Naive thymus-derived CD8-positive, alpha-beta T cell (primary cell): ENCODE measurements at regions not wholly inside any gene's neighbourhood (a gene's known extent, or its start where the extent isn't known, plus 50 kb on each side); places are given as distances from the start of the nearest gene placed in this dataset.
"Not testable (repeated sequence)": the region's sequence is repeated elsewhere in the genome, so short reads cannot be mapped to it uniquely, and the experiment has no call there.

Experiments used
- ATAC-seq, 2 donors: fragments of 150-1000 bp; cut with Tn5 transposase in 1 of 2; sonication (Bioruptor Pico), chemical (Tn5 transposase) in 1 of 2; 1 replicate in 1 of 2; 2 replicates in 1 of 2; pipeline ENCODE4 v1.10.0; 2021; ENCODE audit warnings: mild to moderate bottlenecking in 2 of 2, moderate library complexity in 2 of 2
- POLR2A ChIA-PET: fragments of 350-600 bp; sonication (Branson Sonifier 250); formaldehyde crosslinking; loops from one replicate; lab custom pipeline; 2021; ENCODE audit warnings: antibody characterized with exemption; lab: Charles Lee
- DNase-seq, 10 donors: peaks; one replicate each; pipeline versions ENCODE4 v3.0.0 to v3.0.0-alpha.2; 2020 to 2022
- H3K27ac Mint-ChIP-seq, 10 donors: one replicate each; pipeline ENCODE4 v1.8.0; 2020 to 2022; ENCODE audit warnings: mild to moderate bottlenecking in 10 of 10, mixed read lengths in 10 of 10, moderate library complexity in 4 of 10, inconsistent platforms in 1 of 10
- H3K27me3 Mint-ChIP-seq, 5 donors: one replicate each; pipeline ENCODE4 v1.8.0; 2021 to 2022; ENCODE audit warnings: mixed read lengths in 5 of 5
- H3K36me3 Mint-ChIP-seq, 3 donors: one replicate each; pipeline ENCODE4 v1.8.0; 2020 to 2022; ENCODE audit warnings: mixed read lengths in 3 of 3, mild to moderate bottlenecking in 2 of 3, inconsistent platforms in 1 of 3
- H3K4me1 Mint-ChIP-seq, 4 donors: one replicate each; pipeline ENCODE4 v1.8.0; 2021 to 2022; ENCODE audit warnings: mixed read lengths in 4 of 4
- H3K4me3 Mint-ChIP-seq, 10 donors: one replicate each; pipeline ENCODE4 v1.8.0; 2020 to 2022; ENCODE audit warnings: mild to moderate bottlenecking in 10 of 10, mixed read lengths in 10 of 10, moderate library complexity in 6 of 10, inconsistent platforms in 1 of 10
- H3K9me3 Mint-ChIP-seq, 9 donors: one replicate each; pipeline ENCODE4 v1.8.0; 2020 to 2022; ENCODE audit warnings: mixed read lengths in 9 of 9, mild to moderate bottlenecking in 3 of 9, inconsistent platforms in 1 of 9, moderate library complexity in 1 of 9

GRCh38 chr4:160492181-160492580, 1389.3 kb downstream of the RAPGEF2 start:
- H3K27me3 Mint-ChIP-seq, result no peaks in the 10 kb centered on the region
- POLR2A ChIA-PET, result no interaction called here
- no peak overlapping the region for H3K4me3 Mint-ChIP-seq
- H3K27ac Mint-ChIP-seq, result no peak overlapping the region
- no peaks in the 10 kb centered on the region for H3K36me3 Mint-ChIP-seq
- H3K4me1 Mint-ChIP-seq, result no peaks in the 10 kb centered on the region
- peaks cover 7 to 39% (median 19%) of the 10 kb centered on the region in 9 donors for H3K9me3 Mint-ChIP-seq
- ATAC-seq (no peak), DNase-seq (no peak)

GRCh38 chr4:160493206-160493605, 1390.3 kb downstream of the RAPGEF2 start:
- no peak overlapping the region for H3K4me3 Mint-ChIP-seq
- no peak for DNase-seq
- no peaks in the 10 kb centered on the region for H3K4me1 Mint-ChIP-seq
- POLR2A ChIA-PET, result no interaction called here
- H3K36me3 Mint-ChIP-seq, result no peaks in the 10 kb centered on the region
- no peaks in the 10 kb centered on the region for H3K27me3 Mint-ChIP-seq
- no peak overlapping the region for H3K27ac Mint-ChIP-seq
- H3K9me3 Mint-ChIP-seq, result peaks cover 4 to 37% (median 19%) of the 10 kb centered on the region in 9 donors
- no peak for ATAC-seq

GRCh38 chr4:160495356-160495755, 1392.5 kb downstream of the RAPGEF2 start:
- Mint-ChIP-seq H3K36me3 (no peaks in the 10 kb centered on the region), H3K4me3 (no peak overlapping the region), H3K27me3 (no peaks in the 10 kb centered on the region), H3K4me1 (no peaks in the 10 kb centered on the region), H3K27ac (no peak overlapping the region), H3K9me3 (peaks cover 2 to 39% (median 17%) of the 10 kb centered on the region in 9 donors)
- ATAC-seq (no peak), DNase-seq (no peak)
- POLR2A ChIA-PET, result no interaction called here

GRCh38 chr4:160498211-160498610, 1395.3 kb downstream of the RAPGEF2 start:
- no peaks in the 10 kb centered on the region for H3K4me1 Mint-ChIP-seq
- POLR2A ChIA-PET, result no interaction called here
- H3K27ac Mint-ChIP-seq, result no peak overlapping the region
- H3K27me3 Mint-ChIP-seq, result no peaks in the 10 kb centered on the region
- no peaks in the 10 kb centered on the region for H3K36me3 Mint-ChIP-seq
- H3K4me3 Mint-ChIP-seq, result no peak overlapping the region
- ATAC-seq (no peak), DNase-seq (no peak)
- peaks cover 0 to 27% (median 13%) of the 10 kb centered on the region in 9 donors for H3K9me3 Mint-ChIP-seq

DNA sequence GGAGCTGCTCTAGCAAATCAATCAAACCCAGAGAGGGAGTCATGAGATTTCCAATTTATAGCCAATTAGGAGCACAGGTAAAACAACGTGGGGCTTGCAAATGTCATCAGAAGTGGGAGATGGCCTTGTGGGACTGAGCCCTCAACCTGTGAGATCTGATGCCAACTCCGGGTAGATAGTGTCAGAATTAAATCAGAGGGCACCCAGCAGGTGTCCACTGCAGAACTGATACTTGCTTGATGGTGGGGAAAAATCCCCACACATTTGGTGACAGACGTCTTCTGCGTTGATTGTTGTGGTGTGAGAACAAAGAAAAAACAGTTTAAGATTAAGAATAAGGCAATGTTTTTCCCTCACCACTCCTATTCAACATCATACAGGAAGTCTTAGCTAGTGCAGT, 1402.8 kb downstream of the RAPGEF2 start:
- Mint-ChIP-seq H3K27me3 (no peaks in the 10 kb centered on the region), H3K36me3 (no peaks in the 10 kb centered on the region), H3K4me3 (no peak overlapping the region), H3K4me1 (no peaks in the 10 kb centered on the region), H3K27ac (no peak overlapping the region), H3K9me3 (peaks cover 0 to 16% (median 5%) of the 10 kb centered on the region in 9 donors)
- POLR2A ChIA-PET, result no interaction called here
- DNase-seq (no peak), ATAC-seq (no peak)

DNA sequence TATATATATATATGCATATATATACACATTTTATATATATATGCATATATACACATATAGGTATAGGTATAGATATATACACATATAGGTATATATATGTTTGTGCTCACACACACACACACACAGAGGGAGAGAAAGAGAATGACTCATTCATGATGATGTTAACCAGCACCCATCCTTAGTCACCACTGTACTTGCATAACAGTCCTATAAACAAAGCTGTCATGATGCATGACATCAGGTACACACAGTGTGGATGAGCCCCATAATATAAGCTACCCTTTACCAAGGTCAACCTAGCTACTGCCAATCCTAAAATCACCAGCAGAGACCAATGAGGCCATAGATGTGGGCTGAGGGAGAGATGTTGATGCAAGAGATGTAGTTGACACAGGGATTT, 1408.0 kb downstream of the RAPGEF2 start:
- Mint-ChIP-seq H3K4me3 (no peak overlapping the region), H3K36me3 (no peaks in the 10 kb centered on the region), H3K9me3 (peaks cover 0 to 11% (median 0%) of the 10 kb centered on the region in 9 donors), H3K4me1 (no peaks in the 10 kb centered on the region), H3K27ac (no peak overlapping the region), H3K27me3 (no peaks in the 10 kb centered on the region)
- DNase-seq, result no peak
- no peak for ATAC-seq
- POLR2A ChIA-PET, result no interaction called here

DNA sequence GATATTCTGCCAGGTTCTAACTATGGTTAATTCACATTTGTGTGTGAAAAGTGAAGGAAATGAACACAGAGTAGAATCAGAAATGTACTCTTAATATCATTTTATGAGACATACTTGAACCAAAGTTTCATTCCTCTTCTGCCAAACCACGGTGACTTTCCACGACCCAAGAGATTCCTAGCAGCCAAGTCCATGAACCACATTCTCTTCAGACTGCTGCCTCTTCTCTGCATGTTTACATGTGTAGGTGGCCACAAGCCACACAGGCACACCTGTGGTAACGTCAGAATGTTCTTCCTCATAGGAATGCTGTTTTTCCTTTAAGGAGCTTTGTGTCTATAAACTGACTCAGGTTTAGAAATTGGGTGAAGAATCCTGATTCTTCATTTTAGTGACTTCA, 1411.2 kb downstream of the RAPGEF2 start:
- POLR2A ChIA-PET, result no interaction called here
- DNase-seq, result no peak
- H3K4me3 Mint-ChIP-seq, result no peak overlapping the region

GRCh38 chr4:160523231-160523630, 1420.4 kb downstream of the RAPGEF2 start:
- ATAC-seq, result no peak
- POLR2A ChIA-PET, result no interaction called here
- no peak overlapping the region for H3K27ac Mint-ChIP-seq

More for the DNA sequence above, 1411.2 kb downstream of the RAPGEF2 start:
- no peaks in the 10 kb centered on the region for H3K27me3 Mint-ChIP-seq
- H3K27ac Mint-ChIP-seq, result no peak overlapping the region
- peaks cover 0 to 16% (median 6%) of the 10 kb centered on the region in 9 donors for H3K9me3 Mint-ChIP-seq
- no peak for ATAC-seq
- no peaks in the 10 kb centered on the region for H3K4me1 Mint-ChIP-seq
- no peaks in the 10 kb centered on the region for H3K36me3 Mint-ChIP-seq

DNA sequence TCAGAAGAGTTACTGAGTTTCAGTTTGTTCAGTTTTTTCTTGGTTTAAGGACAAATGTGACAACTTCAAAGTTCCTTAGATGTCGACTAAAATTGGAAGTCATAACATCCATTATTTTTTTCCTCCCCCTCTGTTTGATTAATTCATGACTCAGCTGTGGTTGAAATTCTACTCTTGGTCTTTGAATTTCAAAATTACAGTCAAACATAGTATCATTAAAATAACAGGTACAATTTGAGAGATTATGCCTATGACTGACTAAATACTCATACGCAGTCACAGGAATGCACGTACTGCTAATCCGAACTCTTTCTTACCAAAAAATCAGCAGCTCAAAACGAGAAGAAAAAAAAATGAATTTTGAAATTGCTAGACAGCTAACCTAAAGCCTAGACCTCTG, 1434.8 kb downstream of the RAPGEF2 start:
- Mint-ChIP-seq H3K9me3 (peaks cover 0 to 24% (median 7%) of the 10 kb centered on the region in 9 donors), H3K4me3 (no peak overlapping the region), H3K4me1 (no peaks in the 10 kb centered on the region), H3K36me3 (no peaks in the 10 kb centered on the region), H3K27ac (no peak overlapping the region), H3K27me3 (no peaks in the 10 kb centered on the region)
- DNase-seq, result no peak
- POLR2A ChIA-PET, result no interaction called here
- no peak for ATAC-seq

More at GRCh38 chr4:160523231-160523630, 1420.4 kb downstream of the RAPGEF2 start:
- H3K27me3 Mint-ChIP-seq, result no peaks in the 10 kb centered on the region
- no peaks in the 10 kb centered on the region for H3K36me3 Mint-ChIP-seq
- no peaks in the 10 kb centered on the region for H3K4me1 Mint-ChIP-seq
- DNase-seq, result no peak
- H3K9me3 Mint-ChIP-seq, result peaks cover 2 to 37% (median 6%) of the 10 kb centered on the region in 9 donors
- H3K4me3 Mint-ChIP-seq, result no peak overlapping the region

DNA sequence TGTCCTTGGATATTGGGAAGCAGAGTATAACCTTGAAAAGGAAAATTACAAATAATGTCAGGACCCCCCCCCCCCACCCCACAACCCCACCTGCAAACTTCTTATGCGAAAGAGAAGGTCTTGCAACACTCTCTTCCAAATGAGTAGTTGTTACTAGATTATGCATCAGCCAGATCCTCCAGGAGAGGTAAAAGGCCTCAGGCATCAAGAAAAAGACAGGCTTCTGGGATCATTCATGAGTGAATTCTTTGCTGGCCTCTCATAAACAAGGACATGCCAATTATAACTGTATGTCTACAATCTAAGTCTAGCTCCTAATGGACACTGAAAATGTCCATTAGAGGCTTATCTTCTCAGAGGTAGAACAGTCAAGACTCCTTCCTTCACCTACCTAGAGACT, 1443.3 kb downstream of the RAPGEF2 start:
- ATAC-seq (no peak), DNase-seq (no peak)
- no peaks in the 10 kb centered on the region for H3K4me1 Mint-ChIP-seq
- H3K36me3 Mint-ChIP-seq, result peaks cover 0 to 7% (median 0%) of the 10 kb centered on the region in 3 donors
- peaks cover 0 to 39% (median 5%) of the 10 kb centered on the region in 9 donors for H3K9me3 Mint-ChIP-seq
- POLR2A ChIA-PET, result no interaction called here
- H3K27ac Mint-ChIP-seq, result no peak overlapping the region
- no peaks in the 10 kb centered on the region for H3K27me3 Mint-ChIP-seq
- no peak overlapping the region for H3K4me3 Mint-ChIP-seq

DNA sequence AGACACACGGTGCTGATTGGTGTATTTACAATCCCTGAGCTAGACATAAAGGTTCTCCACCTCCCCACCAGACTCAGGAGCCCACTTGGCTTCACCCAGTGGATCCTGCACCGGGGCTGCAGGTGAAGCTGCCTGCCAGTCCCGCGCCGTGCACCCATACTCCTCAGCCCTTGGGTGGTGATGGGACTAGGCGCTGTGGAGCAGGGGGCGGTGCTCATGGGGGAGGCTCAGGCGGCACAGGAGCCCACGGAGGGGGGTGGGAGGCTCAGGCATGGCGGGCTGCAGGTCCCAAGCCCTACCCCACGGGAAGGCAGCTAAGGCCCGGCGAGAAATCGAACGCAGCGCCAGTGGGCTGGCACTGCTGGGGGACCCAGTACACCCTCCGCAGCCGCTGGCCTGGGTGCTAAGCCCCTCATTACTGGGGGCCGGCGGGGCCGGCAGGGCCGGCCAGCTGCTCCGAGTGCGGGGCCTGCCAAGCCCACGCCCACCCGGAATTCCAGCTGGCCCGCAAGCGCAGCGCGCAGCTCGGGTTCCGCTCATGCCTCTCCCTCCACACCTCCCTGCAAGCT, 1447.2 kb downstream of the RAPGEF2 start:
- H3K4me3 Mint-ChIP-seq, POLR2A ChIA-PET, H3K27ac Mint-ChIP-seq, H3K36me3 Mint-ChIP-seq, DNase-seq, H3K27me3 Mint-ChIP-seq, ATAC-seq, H3K4me1 Mint-ChIP-seq: not testable (repeated sequence)
- peaks cover 0 to 34% (median 2%) of the 10 kb centered on the region in 9 donors for H3K9me3 Mint-ChIP-seq

GRCh38 chr4:160562661-160563060, 1459.8 kb downstream of the RAPGEF2 start:
- POLR2A ChIA-PET, result no interaction called here
- Mint-ChIP-seq H3K4me3 (no peak overlapping the region), H3K36me3 (no peaks in the 10 kb centered on the region), H3K4me1 (no peaks in the 10 kb centered on the region), H3K27ac (no peak overlapping the region), H3K9me3 (peaks cover 0 to 13% (median 4%) of the 10 kb centered on the region in 9 donors), H3K27me3 (no peaks in the 10 kb centered on the region)
- ATAC-seq (no peak), DNase-seq (no peak)

DNA sequence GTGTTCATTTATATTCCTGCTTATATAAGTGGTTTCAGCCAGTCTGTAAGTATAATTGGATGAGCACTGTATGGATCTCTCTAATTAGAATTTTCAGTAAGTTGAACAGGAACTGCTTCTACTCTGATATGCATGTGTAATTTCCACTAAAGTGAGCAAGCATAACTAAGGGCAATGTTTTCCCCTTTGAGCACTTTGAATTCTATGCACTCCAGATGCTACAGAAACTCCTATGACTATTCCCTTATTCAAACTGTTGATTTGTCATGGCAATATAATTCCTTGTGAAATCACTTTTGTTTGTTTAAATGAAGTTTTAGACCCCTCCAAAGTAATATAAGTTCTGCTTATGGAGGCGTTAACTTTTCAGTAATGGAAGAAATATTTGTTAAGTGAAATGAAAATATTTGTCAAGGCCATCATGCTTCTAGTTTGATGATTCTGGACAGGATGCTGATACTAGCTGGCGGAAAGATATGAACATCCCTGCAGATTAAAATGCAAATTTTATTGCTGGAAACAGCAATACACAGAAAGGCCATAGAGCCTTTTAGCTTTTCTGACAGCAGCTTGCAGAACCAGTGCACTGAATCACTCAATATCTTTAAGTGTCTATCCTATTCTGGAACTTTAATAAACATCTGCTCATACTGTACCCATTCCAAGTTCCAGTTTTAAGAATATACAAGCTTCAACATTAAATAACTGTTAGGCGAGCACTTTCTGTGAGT, 1460.8 kb downstream of the RAPGEF2 start:
- Mint-ChIP-seq H3K27me3 (no peaks in the 10 kb centered on the region), H3K9me3 (peaks cover 0 to 13% (median 4%) of the 10 kb centered on the region in 9 donors), H3K4me1 (no peaks in the 10 kb centered on the region), H3K27ac (no peak overlapping the region), H3K4me3 (no peak overlapping the region), H3K36me3 (no peaks in the 10 kb centered on the region)
- DNase-seq (no peak), ATAC-seq (no peak)
- POLR2A ChIA-PET, result no interaction called here
